ENCODE measurements at regions not wholly inside any gene's neighbourhood (a gene's known extent, or its start where the extent isn't known, plus 50 kb on each side); places are given as distances from the start of the nearest gene placed in this dataset.
"Not testable (repeated sequence)": the region's sequence is repeated elsewhere in the genome, so short reads cannot be mapped to it uniquely, and the experiment has no call there.

DNA sequence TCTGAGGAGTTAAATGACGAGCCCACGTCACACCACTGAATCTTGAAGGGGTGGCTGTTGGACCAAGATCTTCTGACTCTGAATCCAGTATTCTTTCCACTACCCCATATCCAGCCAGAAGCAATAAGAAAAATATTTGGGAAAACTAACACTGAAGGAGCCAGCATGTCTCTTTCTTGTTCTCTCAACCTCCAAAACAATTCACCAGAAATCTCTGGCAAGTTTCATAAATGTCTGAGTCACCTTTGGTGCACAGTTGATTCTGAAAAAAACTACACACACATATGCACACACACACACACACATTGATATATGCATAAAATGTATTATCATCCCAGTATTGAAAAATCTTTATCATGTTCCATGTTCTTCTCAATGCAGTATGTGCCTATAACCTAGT, 104.3 kb upstream of the BLID start:
- peak; percentile 73 for DNase-seq

DNA sequence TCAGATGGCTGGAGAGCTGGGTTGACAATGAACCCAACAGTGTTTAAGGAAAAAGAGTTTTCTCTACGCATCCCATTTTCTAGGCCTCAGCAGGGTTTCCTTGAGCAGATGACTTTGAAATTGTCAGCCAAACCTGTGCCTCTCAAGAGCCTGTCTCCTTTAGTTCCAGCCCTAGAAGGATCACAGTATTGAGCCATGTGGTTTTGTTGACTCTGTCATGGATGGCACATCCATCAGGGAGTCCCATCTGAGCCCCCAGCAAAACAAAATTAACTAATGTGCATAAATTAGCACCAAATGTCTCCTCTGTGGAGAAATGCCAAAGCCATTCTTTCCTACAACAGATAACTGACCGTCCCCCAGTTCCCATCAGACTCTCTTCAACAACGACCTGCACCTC, 103.8 kb upstream of the BLID start:
- DNase-seq: no peak

DNA sequence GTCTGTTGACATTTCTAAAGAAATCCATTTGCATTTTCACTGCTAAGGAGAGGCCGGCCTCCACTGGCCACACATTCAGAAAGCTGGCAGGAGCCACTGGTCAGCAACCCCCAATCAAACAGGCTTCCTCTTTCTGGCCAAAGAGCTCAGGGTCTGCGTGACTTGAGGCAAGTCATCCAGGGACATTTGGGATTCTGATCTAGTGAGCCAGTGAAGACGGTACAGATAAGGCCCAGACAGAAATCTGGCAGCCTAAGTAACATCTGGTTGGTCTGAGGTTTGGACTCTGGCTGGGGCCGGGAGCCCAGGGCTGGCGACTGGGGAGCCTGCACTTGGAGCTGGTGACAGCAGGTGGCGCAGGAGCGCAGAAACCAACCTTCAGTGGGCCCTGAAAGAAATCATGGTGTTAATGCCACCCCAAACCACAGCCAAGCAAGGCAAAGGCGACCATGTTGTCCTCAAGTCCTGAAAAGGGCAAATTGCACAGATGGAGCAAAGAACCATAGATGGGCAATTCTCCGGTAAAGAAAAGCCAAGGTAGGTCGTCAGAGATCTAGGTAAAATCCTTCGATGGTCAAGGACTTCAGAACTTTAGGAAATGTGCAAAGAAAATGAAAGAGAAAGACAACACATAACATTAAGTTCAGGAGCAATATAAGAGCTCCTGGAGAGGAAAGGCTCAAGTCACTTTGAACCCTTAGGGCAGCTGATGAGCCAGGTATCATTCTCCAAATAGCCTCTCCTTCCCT, 99.4 kb upstream of the BLID start:
- DNase-seq: peak; percentile 89

DNA sequence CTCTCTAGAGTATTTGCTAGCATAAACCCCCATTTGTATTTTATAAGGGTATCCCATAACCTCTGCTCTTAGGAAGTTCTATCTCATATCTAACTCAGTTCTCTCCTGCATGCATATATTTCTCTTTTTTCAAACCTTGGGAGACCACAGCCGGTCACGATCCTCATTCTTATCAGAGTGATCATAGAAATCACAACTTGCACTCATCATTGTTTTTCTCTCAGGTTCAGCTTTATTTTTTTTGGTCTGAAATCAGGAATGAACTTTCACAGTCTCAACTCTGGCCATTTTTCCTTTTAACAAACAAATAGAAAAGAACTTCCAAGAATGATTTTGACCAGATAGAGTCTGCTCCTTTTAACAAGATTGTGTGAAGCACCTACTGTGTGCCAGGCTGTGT, 98.6 kb upstream of the BLID start:
- DNase-seq: peak; percentile 57

GRCh38 chr11:122214080-122214479, 98.1 kb upstream of the BLID start:
- no peak for DNase-seq

GRCh38 chr11:122213171-122213570, 97.2 kb upstream of the BLID start:
- no peak for DNase-seq

GRCh38 chr11:122210367-122210997, 94.5 kb upstream of the BLID start:
- DNase-seq: no peak

DNA sequence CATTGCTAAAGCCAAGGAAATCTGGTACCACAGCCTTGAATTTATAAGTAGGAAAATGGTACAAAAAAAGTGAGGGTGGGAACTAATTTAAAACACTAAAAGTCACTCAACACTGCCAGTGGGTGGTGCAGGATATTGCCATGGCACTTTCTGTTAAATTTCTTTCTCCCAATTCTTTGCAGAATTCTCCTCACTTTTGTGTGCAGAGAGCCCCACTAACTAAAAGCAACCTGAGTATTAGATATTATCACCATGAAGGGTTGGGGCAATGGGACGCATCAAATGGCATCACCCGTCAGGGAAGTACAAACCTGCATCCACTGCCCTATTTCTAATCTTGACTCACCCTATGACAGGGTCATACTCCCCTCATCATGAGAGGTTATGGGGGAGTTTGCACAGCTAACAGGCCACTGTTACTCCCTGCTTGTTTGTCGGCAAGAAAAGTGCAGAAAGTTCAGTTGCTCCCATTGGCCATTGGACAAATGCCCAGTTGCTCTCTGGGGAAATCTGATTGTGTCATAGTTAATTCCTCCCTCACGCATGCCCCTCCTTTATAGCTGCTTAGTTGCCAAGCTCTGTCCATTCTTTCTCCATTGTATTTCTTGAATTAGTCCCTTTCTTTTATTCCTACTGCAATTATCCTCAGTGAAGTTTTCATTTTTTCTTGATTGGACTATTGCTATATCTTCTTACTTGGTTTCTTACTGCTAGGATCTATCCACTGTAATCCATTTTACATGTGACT, 93.8 kb upstream of the BLID start:
- peak; percentile 86 for DNase-seq

DNA sequence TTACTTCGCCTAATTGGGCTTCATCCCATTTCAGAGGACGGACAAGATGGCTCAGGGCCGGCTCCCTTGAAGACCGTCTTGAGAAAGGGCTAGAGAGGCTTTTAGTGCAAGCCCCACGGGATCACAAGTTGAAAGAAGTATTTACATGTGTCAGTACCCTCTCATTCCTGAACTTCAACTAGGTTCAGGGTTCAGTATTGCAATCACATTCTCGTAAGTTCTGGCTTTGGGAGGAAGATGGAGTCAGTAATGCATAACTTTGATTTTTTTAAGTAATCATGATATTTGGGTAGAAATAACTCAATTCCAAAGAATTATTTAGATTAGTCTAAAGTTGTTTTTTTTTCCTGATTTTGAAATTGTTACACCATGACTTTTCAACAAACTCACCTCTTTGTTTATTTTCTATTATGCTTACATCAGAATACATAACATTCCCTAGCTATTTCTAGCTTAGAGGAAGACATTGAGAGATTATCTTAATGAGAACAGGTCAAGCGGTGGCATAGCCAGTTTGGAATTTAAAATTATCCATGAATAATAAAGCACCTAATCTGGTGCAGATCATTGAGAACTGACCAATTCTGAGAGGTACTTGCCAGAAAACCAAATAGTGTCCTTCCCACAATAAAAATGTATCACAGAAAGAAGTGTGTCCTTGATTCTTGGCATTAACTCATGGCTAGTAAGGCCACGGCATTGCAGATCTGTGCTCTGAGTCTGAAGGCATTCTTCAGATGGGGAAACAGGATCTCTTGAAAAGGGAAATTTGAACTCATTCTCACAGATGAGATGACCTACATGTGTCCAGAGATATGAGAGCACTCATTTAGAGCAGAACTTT, 92.1 kb upstream of the BLID start:
- DNase-seq: peak; percentile 72

DNA sequence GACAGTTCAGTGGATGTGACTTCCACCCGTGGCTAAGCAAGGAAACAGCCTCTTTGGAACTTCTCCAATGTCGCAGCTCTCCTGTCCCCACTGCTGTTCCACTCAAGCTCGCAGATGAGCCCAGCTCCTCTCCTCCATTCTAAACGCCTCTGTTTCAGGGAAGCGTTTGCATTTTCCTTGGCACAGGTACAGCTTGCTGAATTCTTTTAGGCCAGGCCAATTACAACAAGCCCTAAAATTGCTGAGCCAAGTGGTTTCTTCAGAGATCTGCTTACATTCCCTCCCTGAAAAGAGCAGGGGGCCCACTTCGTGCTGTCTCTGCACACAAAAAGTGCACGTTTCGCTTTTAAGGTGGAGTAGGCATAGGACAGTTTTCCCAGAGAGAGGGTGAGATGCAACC, 91.5 kb upstream of the BLID start:
- peak; percentile 82 for DNase-seq

GRCh38 chr11:122205036-122205435, 89.0 kb upstream of the BLID start:
- peak; percentile 58 for DNase-seq

GRCh38 chr11:122204206-122204605, 88.2 kb upstream of the BLID start:
- peak; percentile 40 for DNase-seq

DNA sequence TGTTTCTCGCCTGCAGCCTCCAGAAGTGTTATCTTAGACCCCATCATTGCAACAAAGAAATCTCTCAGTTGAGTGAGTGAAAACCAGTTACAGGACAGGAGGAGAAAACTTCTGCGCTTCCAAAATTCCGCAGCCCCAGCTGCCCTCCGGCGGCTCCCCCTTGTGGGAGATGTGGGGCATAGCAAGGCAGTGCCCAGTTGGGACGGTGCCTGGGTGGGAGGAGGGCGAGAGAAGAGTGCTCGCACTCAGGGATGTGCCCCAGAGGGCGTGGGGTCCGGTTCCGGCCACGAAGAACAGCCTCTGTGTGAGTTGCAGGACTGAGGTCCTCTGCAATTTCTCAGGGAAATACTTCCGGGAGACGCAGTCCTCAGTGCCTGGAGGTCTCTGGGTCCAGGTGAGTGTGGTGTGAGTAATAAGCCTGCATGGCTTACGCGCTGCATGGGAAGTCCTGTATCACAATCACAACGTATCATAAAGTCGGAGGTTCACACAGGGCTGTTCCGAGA, 87.0 kb upstream of the BLID start:
- peak; percentile 82 for DNase-seq

GRCh38 chr11:122202161-122202950, 86.3 kb upstream of the BLID start:
- DNase-seq: peak; percentile 92

GRCh38 chr11:122201106-122201505, 85.1 kb upstream of the BLID start:
- DNase-seq: no peak

- peak; percentile 48 for DNase-seq
Measured at GRCh38 chr11:122199661-122200060, 83.6 kb upstream of the BLID start.

DNA sequence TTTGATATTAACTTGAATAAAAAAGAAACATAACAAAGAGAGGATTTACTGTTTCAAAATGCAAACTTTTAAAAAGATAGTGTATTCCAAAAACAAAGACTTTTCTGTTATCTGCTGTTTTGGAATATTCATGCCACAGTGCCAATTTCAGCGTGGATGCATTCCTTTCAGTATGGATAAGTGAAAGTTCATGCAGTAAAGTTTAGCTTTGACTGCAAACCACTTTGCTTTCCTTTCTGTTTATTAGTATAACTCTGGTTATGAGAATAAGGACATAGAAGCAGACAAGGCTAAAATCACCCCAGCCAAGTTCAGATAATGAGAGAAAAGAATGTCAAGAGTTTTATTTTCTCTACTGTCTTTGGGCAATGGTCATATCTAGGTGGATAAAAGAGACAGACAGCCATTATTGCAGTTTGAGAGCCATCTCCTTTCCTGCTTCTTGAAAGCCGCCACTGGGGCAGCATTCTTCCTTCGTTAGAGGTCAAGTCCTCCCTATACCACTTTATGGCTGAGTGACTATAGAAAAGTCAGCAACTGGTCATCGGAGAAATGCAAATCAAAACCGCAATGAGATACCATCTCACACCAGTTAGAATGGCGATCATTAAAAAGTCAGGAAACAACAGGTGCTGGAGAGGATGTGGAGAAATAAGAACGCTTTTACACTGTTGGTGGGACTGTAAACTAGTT, 82.4 kb upstream of the BLID start:
- DNase-seq: no peak

- peak; percentile 100 for DNase-seq
Measured at GRCh38 chr11:122197066-122197987, 81.3 kb upstream of the BLID start.

DNA sequence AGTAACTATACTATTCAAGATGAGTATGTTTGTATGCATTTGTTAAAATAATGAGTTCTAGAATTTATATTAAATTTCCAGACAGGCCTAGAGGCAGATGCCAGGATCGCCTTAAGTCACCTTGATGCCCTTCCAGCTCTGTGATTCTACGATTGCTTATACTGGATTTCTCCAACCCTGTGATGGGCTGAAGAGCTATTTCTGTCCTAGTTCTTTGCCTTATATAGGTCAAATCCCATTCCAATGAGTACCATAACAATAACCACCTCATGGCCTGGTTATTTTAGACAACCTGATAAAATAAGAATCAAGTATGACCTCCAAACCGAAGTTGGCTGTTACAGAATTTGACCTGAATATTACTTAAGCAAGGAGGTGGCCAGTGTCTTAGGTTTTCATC, 79.8 kb upstream of the BLID start:
- no peak for DNase-seq

- DNase-seq: not testable (repeated sequence)
Measured at GRCh38 chr11:122193881-122194480, 78.0 kb upstream of the BLID start.
